Endothelial cell of umbilical vein (primary cell): ENCODE measurements at regions not wholly inside any gene's neighbourhood (a gene's known extent, or its start where the extent isn't known, plus 50 kb on each side); places are given as distances from the start of the nearest gene placed in this dataset.

ENCODE experiments used
- BruUV-seq: library from RNA; stranded (reverse); fragments of 400-500 nt; replicated peaks from 2 replicates; lab custom pipeline; 2021; lab: Mats Ljungman, UMichigan
- CTCF ChIA-PET: fragments of 300-600, 350-600 bp; sonication (Branson Sonifier 250); formaldehyde crosslinking; loops from one replicate; lab custom pipeline; 2021; ENCODE audit warnings: antibody characterized with exemption, inconsistent platforms; lab: Charles Lee
- POLR2A ChIA-PET: fragments of 300-600, 350-600 bp; sonication (Branson Sonifier 250); formaldehyde crosslinking; loops from one replicate; lab custom pipeline; 2021; ENCODE audit warnings: antibody characterized with exemption, inconsistent platforms; lab: Charles Lee
- DNase-seq: peaks from one replicate; pipeline ENCODE4 v3.0.0-alpha.2; 2011; ENCODE audit warnings: low read depth, low spot score
- FAIRE-seq: peaks from 2 replicates; lab custom pipeline; 2011; peaks lifted over from hg19 to GRCh38; lab: Jason Lieb, UNC
- H2AFZ ChIP-seq: 2 replicates; pipeline ENCODE4 v1.6.0; 2012; ENCODE audit warnings: low read depth, low read length, control low read depth, inconsistent platforms
- H3K27ac ChIP-seq: 2 replicates; pipeline ENCODE4 v1.5.1; 2011; ENCODE audit warnings: low read depth, mild to moderate bottlenecking, control low read depth, low read length, moderate library complexity; ENCODE audit not compliant: insufficient read depth
- H3K27me3 ChIP-seq, 2 experiments: 2 replicates each; pipeline versions ENCODE4 v1.6.0 to v1.6.1; 2011; ENCODE audit warnings: low read length in 2 of 2, mixed read lengths in 1 of 2; ENCODE audit not compliant: control insufficient read depth in 2 of 2, insufficient read depth in 2 of 2
- H3K36me3 ChIP-seq, 2 experiments: 2 replicates in 1 of 2; 3 replicates in 1 of 2; pipeline ENCODE4 v1.5.1; 2011; ENCODE audit warnings: low read length in 2 of 2, mild to moderate bottlenecking in 1 of 2, moderate library complexity in 1 of 2; ENCODE audit not compliant: control insufficient read depth in 2 of 2, insufficient read depth in 2 of 2; ENCODE audit errors: extremely low read depth in 1 of 2
- H3K4me1 ChIP-seq: 3 replicates; pipeline ENCODE4 v1.5.1; 2011; ENCODE audit warnings: mild to moderate bottlenecking, low read length; ENCODE audit not compliant: control insufficient read depth, insufficient read depth; ENCODE audit errors: extremely low read depth
- H3K4me2 ChIP-seq: 2 replicates; pipeline ENCODE4 v1.6.1; 2011; ENCODE audit warnings: low read length, control low read depth, mixed read lengths; ENCODE audit not compliant: insufficient read depth
- H3K4me3 ChIP-seq, 3 experiments: fragments of 200-600 bp in 1 of 3; sonication (generic), shearing (Covaris generic) in 1 of 3; replicated peaks in 1 of 3; 2 replicates each; pipeline ENCODE4 v1.5.1; 2011 to 2016; ENCODE audit warnings: control low read depth in 3 of 3, low read length in 3 of 3, mild to moderate bottlenecking in 2 of 3, inconsistent platforms in 1 of 3, low read depth in 1 of 3, moderate library complexity in 1 of 3; ENCODE audit not compliant: insufficient read depth in 1 of 3
- H3K79me2 ChIP-seq: 2 replicates; pipeline ENCODE4 v1.6.0; 2012; ENCODE audit warnings: low read length, inconsistent platforms; ENCODE audit not compliant: control insufficient read depth, insufficient read depth
- H3K9ac ChIP-seq: replicated peaks from 2 replicates; pipeline ENCODE3; 2011; ENCODE audit warnings: low read length, control low read depth; ENCODE audit not compliant: insufficient read depth; ENCODE audit errors: extremely low read depth
- H3K9me1 ChIP-seq: replicated peaks from 3 replicates; pipeline ENCODE4 v1.6.0; 2011; ENCODE audit warnings: mild to moderate bottlenecking, low read length; ENCODE audit not compliant: control insufficient read depth, insufficient read depth; ENCODE audit errors: extremely low read depth
- H3K9me3 ChIP-seq: replicated peaks from 2 replicates; pipeline ENCODE4 v1.5.1; 2012; ENCODE audit warnings: low read length, inconsistent platforms; ENCODE audit not compliant: control insufficient read depth, insufficient read depth
- H4K20me1 ChIP-seq: replicated peaks from 2 replicates; pipeline ENCODE3; 2011; ENCODE audit warnings: mild to moderate bottlenecking, low read length; ENCODE audit not compliant: control insufficient read depth, insufficient read depth; ENCODE audit errors: extremely low read depth
- CTCF ChIP-seq, 2 donors: IDR thresholded peaks; 1 replicate in 1 of 2; 2 replicates in 1 of 2; pipeline ENCODE4 v1.5.1; 2011; ENCODE audit warnings: low read length in 2 of 2, mild to moderate bottlenecking in 2 of 2, moderate library complexity in 2 of 2, control low read depth in 1 of 2, inconsistent platforms in 1 of 2, low read depth in 1 of 2; ENCODE audit not compliant: insufficient read depth in 1 of 2; ENCODE audit errors: extremely low read depth in 1 of 2
- EZH2 ChIP-seq: IDR thresholded peaks from 2 replicates; pipeline ENCODE4 v1.6.1; 2012; ENCODE audit warnings: borderline replicate concordance, low read depth, mild to moderate bottlenecking, moderate library complexity, low read length, inconsistent platforms; ENCODE audit not compliant: severe bottlenecking
- FOS ChIP-seq: IDR thresholded peaks from 2 replicates; pipeline ENCODE4 v1.6.1; 2011; ENCODE audit warnings: mild to moderate bottlenecking, low read length, moderate library complexity, borderline replicate concordance; ENCODE audit not compliant: insufficient read depth
- GATA2 ChIP-seq: IDR thresholded peaks from 2 replicates; pipeline ENCODE4 v1.7.0; 2011; ENCODE audit warnings: low read depth, mild to moderate bottlenecking, moderate library complexity, mixed read lengths, low read length; ENCODE audit not compliant: insufficient read length, insufficient read depth
- JUN ChIP-seq: IDR thresholded peaks from 2 replicates; pipeline ENCODE4 v1.6.1; 2011; ENCODE audit warnings: borderline replicate concordance, low read depth; ENCODE audit not compliant: insufficient read length, insufficient read depth
- MYC ChIP-seq: IDR thresholded peaks from one replicate; pipeline ENCODE4 v1.6.1; 2011; ENCODE audit warnings: mild to moderate bottlenecking, low read depth, low read length
- POLR2A ChIP-seq: IDR thresholded peaks from 2 replicates; pipeline ENCODE4 v1.6.1; 2012; ENCODE audit warnings: low read depth, mild to moderate bottlenecking, control low read depth, low read length
- POLR2AphosphoS5 ChIP-seq: IDR thresholded peaks from 2 replicates; pipeline ENCODE4 v1.6.1; 2012; ENCODE audit warnings: low read depth, mild to moderate bottlenecking, control low read depth, low read length, moderate library complexity; ENCODE audit not compliant: insufficient read depth
- dilution Hi-C: fragments of 300-500 bp; cut with MboI; formaldehyde crosslinking; loops from one replicate; pipeline ENCODE4 v1.15.0; 2019; ENCODE audit warnings: low sequenced_read_pairs; ENCODE audit not compliant: extremely low pct_ligation_motif_present
- intact Hi-C: fragments of 100-400 bp; cut with micrococcal nuclease; formaldehyde crosslinking; loops from one replicate; pipeline ENCODE4 v1.10.0; 2022
- TF ChIP-seq, protein P1 (sequence below): IDR thresholded peaks from 2 replicates; pipeline ENCODE4 v1.6.1; 2011; ENCODE audit not compliant: insufficient read depth, insufficient read length

- Histone ChIP-seq H3K36me3 (no peaks in the 10 kb centered on the region), H4K20me1 (no peaks in the 10 kb centered on the region), H3K4me2 (no peak overlapping the region), H3K79me2 (no peaks in the 10 kb centered on the region), H2AFZ (no peak overlapping the region), H3K9me3 (no peaks in the 10 kb centered on the region), H3K9me1 (no peaks in the 10 kb centered on the region), H3K9ac (no peak overlapping the region), H3K4me3 (no peak overlapping the region), H3K27ac (no peak overlapping the region), H3K4me1 (peaks cover 5% of the 10 kb centered on the region), H3K27me3 (no peaks in the 10 kb centered on the region)
- POLR2A ChIA-PET, result no interaction called here
- intact Hi-C loops, result no loop called here
- FAIRE-seq (no peak), DNase-seq (no peak)
- TF ChIP-seq MYC (no peak), POLR2AphosphoS5 (no peak), GATA2 (no peak), CTCF (IDR thresholded peaks at IDR 0.05; ENCODE audit: extremely low read depth in 1 of 2, insufficient read depth in 1 of 2, low read depth in 1 of 2, low read length in 2 of 2) (no peak), JUN (no peak), FOS (no peak), EZH2 (no peak), POLR2A (no peak)
- TF ChIP-seq, protein P1, sequence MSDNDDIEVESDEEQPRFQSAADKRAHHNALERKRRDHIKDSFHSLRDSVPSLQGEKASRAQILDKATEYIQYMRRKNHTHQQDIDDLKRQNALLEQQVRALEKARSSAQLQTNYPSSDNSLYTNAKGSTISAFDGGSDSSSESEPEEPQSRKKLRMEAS, result no peak
- no TSS peak for BruUV-seq
- dilution Hi-C loops, result no loop called here
- CTCF ChIA-PET, result no interaction called here
Measured at GRCh38 chr4:31058656-31059055, 338.5 kb downstream of the PCDH7 start.
